ENCODE measurements at regions not wholly inside any gene's neighbourhood (a gene's known extent, or its start where the extent isn't known, plus 50 kb on each side); places are given as distances from the start of the nearest gene placed in this dataset.

DNA sequence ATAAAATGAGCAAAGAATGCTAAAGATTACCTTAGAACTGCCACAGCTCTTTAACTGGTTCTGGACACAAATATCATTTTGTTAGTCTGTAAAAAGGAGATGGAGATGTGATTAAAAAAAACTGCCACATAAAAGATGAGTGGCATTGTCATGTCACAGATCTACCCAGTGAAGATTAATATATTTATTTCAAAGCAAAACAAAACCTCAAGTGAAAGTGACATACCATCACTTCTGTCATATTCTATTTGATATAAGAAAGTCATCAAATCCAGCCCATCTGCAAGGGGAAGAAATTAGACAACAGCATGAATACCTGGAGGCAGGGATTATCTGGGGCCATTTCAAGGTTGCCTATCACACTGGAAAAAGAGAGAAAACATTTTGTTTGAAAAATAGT is 417.6 kb upstream of the LRRTM4 start:
- Mint-ChIP-seq H3K27me3 (ENCODE audit: low read depth in 3 of 3) (no peaks in the 10 kb centered on the region), H3K36me3 (no peaks in the 10 kb centered on the region), H3K27ac (no peak overlapping the region), H3K4me3 (no peak overlapping the region), H3K9me3 (peaks cover 0 to 2% (median 0%) of the 10 kb centered on the region in 7 donors), H3K4me1 (no peaks in the 10 kb centered on the region)
- no peak for DNase-seq
- Histone ChIP-seq H3K9me3 (replicated peaks in 1 of 2; ENCODE audit: control insufficient read depth in 1 of 2, insufficient read depth in 1 of 2, low read length in 2 of 2) (no peaks in the 10 kb centered on the region), H2AFZ (ENCODE audit: insufficient read depth, low read depth, low read length, poor library complexity, severe bottlenecking) (no peak overlapping the region), H3K4me3 (replicated peaks in 1 of 3; ENCODE audit: low read depth in 2 of 3, low read length in 3 of 3) (no peak overlapping the region), H4K20me1 (ENCODE audit: insufficient read depth, low read length) (no peaks in the 10 kb centered on the region), H3K4me1 (ENCODE audit: control insufficient read depth in 1 of 2, insufficient read depth in 2 of 2, low read length in 2 of 2) (no peaks in the 10 kb centered on the region), H3K9ac (ENCODE audit: insufficient read depth, low read length, poor library complexity, severe bottlenecking) (no peak overlapping the region), H3K27ac (ENCODE audit: low read depth in 1 of 2, low read length in 2 of 2) (no peak overlapping the region), H3K36me3 (replicated peaks in 1 of 2; ENCODE audit: control insufficient read depth in 1 of 2, insufficient read depth in 2 of 2, low read length in 2 of 2) (no peaks in the 10 kb centered on the region), H3K27me3 (ENCODE audit: control insufficient read depth in 2 of 2, insufficient read depth in 2 of 2, low read length in 2 of 2) (no peaks in the 10 kb centered on the region), H3K79me2 (ENCODE audit: insufficient read depth, low read length) (no peaks in the 10 kb centered on the region), H3K4me2 (replicated peaks; ENCODE audit: extremely low read depth, low read length, poor library complexity, severe bottlenecking) (no peak overlapping the region)
- TF ChIP-seq, protein P1, sequence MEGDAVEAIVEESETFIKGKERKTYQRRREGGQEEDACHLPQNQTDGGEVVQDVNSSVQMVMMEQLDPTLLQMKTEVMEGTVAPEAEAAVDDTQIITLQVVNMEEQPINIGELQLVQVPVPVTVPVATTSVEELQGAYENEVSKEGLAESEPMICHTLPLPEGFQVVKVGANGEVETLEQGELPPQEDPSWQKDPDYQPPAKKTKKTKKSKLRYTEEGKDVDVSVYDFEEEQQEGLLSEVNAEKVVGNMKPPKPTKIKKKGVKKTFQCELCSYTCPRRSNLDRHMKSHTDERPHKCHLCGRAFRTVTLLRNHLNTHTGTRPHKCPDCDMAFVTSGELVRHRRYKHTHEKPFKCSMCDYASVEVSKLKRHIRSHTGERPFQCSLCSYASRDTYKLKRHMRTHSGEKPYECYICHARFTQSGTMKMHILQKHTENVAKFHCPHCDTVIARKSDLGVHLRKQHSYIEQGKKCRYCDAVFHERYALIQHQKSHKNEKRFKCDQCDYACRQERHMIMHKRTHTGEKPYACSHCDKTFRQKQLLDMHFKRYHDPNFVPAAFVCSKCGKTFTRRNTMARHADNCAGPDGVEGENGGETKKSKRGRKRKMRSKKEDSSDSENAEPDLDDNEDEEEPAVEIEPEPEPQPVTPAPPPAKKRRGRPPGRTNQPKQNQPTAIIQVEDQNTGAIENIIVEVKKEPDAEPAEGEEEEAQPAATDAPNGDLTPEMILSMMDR (IDR thresholded peaks at IDR 0.05): no peak
- intact Hi-C loops (cut with micrococcal nuclease): no loop called here

DNA sequence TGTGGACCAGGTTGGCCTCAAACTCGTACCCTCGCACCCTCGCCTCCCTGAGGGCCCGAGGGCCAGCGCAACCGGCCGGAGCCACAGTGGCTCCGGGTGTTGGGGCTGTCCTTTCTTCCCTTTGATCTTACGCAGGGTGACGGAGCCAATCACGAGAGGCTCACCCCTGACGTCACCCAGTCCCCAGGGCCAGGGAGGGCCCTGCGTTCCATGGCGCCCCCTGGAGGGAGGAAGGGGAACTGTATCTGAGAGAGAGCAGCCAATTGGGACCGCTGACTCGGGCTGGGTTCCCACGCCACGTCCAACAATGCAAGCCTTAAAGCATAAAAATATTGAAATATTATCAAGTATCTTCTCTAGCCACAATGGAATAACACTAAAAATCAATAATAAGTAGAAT is 432.8 kb upstream of the LRRTM4 start:
- Histone ChIP-seq H3K36me3 (replicated peaks in 1 of 2; ENCODE audit: control insufficient read depth in 1 of 2, insufficient read depth in 2 of 2, low read length in 2 of 2) (no peaks in the 10 kb centered on the region), H3K79me2 (ENCODE audit: insufficient read depth, low read length) (no peaks in the 10 kb centered on the region), H3K27ac (ENCODE audit: low read depth in 1 of 2, low read length in 2 of 2) (no peak overlapping the region), H3K9ac (ENCODE audit: insufficient read depth, low read length, poor library complexity, severe bottlenecking) (no peak overlapping the region), H3K27me3 (ENCODE audit: control insufficient read depth in 2 of 2, insufficient read depth in 2 of 2, low read length in 2 of 2) (no peaks in the 10 kb centered on the region), H3K4me2 (replicated peaks; ENCODE audit: extremely low read depth, low read length, poor library complexity, severe bottlenecking) (no peak overlapping the region), H2AFZ (ENCODE audit: insufficient read depth, low read depth, low read length, poor library complexity, severe bottlenecking) (no peak overlapping the region), H4K20me1 (ENCODE audit: insufficient read depth, low read length) (no peaks in the 10 kb centered on the region), H3K4me1 (ENCODE audit: control insufficient read depth in 1 of 2, insufficient read depth in 2 of 2, low read length in 2 of 2) (no peaks in the 10 kb centered on the region), H3K9me3 (replicated peaks in 1 of 2; ENCODE audit: control insufficient read depth in 1 of 2, insufficient read depth in 1 of 2, low read length in 2 of 2) (peaks cover 0 to 4% of the 10 kb centered on the region in 2 donors), H3K4me3 (replicated peaks in 1 of 3; ENCODE audit: low read depth in 2 of 3, low read length in 3 of 3) (no peak overlapping the region)
- H3K9me3 Mint-ChIP-seq: peaks cover 2 to 7% (median 3%) of the 10 kb centered on the region in 7 donors
- no peak overlapping the region for H3K4me3 Mint-ChIP-seq
- WGBS (ENCODE audit: insufficient coverage): 93% methylated on average over 3 of the region's 18 CpGs
- intact Hi-C loops (cut with micrococcal nuclease): no loop called here
- TF ChIP-seq, protein P1 (IDR thresholded peaks at IDR 0.05): no peak
- no peaks in the 10 kb centered on the region for H3K36me3 Mint-ChIP-seq
- DNase-seq: no peak
- no peaks in the 10 kb centered on the region for H3K4me1 Mint-ChIP-seq
- no peaks in the 10 kb centered on the region for H3K27me3 Mint-ChIP-seq (ENCODE audit: low read depth in 3 of 3)
- H3K27ac Mint-ChIP-seq: no peak overlapping the region

Measured in CD14-positive monocyte (primary cell).